ENCODE measurements at regions not wholly inside any gene's neighbourhood (a gene's known extent, or its start where the extent isn't known, plus 50 kb on each side); places are given as distances from the start of the nearest gene placed in this dataset.
A peak's percentile ranks its signal among the peaks of the same experiment; 100 is the strongest.

DNA sequence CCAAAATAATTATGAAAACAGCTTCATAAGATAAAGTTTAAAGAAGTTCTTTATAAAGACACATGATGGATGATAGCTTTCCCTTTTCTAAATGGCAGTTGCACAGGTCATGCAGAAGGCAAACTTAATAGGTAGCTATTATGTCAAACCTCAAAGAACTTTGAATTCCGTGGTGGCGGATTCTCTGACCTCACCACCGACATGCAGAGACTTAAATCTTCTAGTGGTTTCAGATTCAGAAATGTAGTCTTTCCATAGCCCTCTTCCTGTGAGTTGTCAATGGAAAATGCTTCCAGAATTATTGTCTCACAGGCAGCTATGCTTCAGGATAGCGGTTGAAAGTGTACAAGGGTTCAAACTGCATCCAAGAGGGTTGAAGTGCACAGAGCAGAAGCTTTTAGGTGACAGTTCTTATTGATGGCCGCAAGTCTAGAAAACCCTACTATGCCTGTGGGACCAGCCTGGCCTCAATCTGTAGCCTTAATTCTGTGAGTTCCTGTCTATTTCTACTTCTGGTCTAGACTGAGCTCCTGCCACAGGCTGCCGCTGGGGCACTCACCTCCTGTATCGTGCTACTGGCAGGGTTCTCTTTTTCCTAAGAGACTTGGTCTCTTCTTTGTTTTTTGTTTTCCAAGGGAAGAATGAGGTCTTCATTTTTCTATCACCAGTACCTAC lies 117.0 kb upstream of the ERRFI1 start:
- TF ChIP-seq, protein P1, sequence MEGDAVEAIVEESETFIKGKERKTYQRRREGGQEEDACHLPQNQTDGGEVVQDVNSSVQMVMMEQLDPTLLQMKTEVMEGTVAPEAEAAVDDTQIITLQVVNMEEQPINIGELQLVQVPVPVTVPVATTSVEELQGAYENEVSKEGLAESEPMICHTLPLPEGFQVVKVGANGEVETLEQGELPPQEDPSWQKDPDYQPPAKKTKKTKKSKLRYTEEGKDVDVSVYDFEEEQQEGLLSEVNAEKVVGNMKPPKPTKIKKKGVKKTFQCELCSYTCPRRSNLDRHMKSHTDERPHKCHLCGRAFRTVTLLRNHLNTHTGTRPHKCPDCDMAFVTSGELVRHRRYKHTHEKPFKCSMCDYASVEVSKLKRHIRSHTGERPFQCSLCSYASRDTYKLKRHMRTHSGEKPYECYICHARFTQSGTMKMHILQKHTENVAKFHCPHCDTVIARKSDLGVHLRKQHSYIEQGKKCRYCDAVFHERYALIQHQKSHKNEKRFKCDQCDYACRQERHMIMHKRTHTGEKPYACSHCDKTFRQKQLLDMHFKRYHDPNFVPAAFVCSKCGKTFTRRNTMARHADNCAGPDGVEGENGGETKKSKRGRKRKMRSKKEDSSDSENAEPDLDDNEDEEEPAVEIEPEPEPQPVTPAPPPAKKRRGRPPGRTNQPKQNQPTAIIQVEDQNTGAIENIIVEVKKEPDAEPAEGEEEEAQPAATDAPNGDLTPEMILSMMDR (IDR thresholded peaks at IDR 0.05; ENCODE audit: low read depth, low read length), result no peak
- DNase-seq (ENCODE audit: extremely low read depth, low read depth), result no peak

DNA sequence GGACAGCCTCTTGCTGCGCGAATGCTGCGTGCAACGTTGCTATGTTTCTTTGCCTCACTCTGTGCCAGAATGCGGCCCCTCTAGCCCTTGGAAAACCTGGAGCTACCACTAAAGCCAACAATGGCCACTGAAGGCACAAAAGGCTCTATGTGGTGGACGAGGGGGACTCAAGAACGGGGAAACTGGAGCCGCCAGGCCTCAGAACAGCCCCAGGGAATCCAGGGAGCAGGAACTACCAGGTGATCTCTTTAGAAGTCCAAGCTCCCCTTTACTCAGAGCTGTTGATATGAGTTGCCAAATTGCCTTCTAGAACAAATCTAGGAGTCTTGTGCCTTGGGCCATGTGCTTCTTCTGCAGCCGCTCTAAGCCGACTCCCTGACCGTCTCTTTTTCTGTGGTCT lies 113.8 kb upstream of the ERRFI1 start:
- DNase-seq (ENCODE audit: extremely low read depth, low read depth), result no peak
- TF ChIP-seq, protein P1 (IDR thresholded peaks at IDR 0.05; ENCODE audit: low read depth, low read length), result no peak

DNA sequence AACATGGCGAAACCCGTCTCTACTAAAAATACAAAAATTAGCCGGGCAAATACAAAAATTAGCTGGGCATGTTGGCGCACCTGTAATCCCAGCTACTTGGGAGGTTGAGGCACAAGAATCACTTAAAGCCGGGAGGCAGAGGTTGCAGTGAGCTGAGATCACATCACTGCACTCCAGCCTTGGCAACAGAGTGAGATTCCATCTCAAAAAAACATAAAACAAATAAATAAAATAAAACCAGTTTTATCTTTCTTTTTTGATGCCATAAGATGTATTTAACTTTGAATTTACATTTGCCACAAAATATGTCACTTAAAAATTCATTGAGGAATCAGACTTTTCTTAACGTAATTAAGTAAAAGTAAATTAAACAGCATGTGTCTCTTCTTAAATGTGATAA lies 113.3 kb upstream of the ERRFI1 start:
- no peak for DNase-seq (ENCODE audit: extremely low read depth, low read depth)
- TF ChIP-seq, protein P1 (IDR thresholded peaks at IDR 0.05; ENCODE audit: low read depth, low read length), result no peak

DNA sequence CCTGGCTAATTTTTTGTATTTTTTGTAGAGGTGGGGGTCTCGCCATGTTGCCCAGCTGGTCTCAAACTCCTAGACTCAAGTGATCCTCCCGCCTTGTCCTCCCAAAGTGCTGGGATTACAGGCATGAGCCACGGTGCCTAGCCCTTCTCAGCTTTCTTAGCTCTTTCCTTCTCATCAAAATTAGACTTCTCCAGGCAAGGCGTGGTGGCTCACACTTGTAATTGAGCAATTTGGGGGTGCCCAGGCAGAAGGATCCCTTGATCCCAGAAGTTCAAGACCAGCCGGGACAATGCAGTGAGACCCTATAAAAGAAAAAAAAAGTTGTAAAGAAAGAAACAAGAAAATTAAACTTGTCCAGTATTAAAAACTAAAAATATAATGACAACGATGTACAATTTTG lies 112.6 kb upstream of the ERRFI1 start:
- DNase-seq (ENCODE audit: extremely low read depth, low read depth), result no peak
- TF ChIP-seq, protein P1 (IDR thresholded peaks at IDR 0.05; ENCODE audit: low read depth, low read length), result no peak

- peak; percentile 77 for DNase-seq (ENCODE audit: extremely low read depth, low read depth)
- TF ChIP-seq, protein P1 (IDR thresholded peaks at IDR 0.05; ENCODE audit: low read depth, low read length), result no peak
Observed at GRCh38 chr1:8137481-8138244, 111.6 kb upstream of the ERRFI1 start.

- TF ChIP-seq, protein P1 (IDR thresholded peaks at IDR 0.05; ENCODE audit: low read depth, low read length), result no peak
- no peak for DNase-seq (ENCODE audit: extremely low read depth, low read depth)
Observed at GRCh38 chr1:8136766-8137165, 110.7 kb upstream of the ERRFI1 start.

- DNase-seq (ENCODE audit: extremely low read depth, low read depth), result no peak
- TF ChIP-seq, protein P1 (IDR thresholded peaks at IDR 0.05; ENCODE audit: low read depth, low read length), result no peak
Observed at GRCh38 chr1:8135250-8135649, 109.1 kb upstream of the ERRFI1 start.

All from AG09319 (cell line).